ENCODE measurements at regions not wholly inside any gene's neighbourhood (a gene's known extent, or its start where the extent isn't known, plus 50 kb on each side); places are given as distances from the start of the nearest gene placed in this dataset.

DNA sequence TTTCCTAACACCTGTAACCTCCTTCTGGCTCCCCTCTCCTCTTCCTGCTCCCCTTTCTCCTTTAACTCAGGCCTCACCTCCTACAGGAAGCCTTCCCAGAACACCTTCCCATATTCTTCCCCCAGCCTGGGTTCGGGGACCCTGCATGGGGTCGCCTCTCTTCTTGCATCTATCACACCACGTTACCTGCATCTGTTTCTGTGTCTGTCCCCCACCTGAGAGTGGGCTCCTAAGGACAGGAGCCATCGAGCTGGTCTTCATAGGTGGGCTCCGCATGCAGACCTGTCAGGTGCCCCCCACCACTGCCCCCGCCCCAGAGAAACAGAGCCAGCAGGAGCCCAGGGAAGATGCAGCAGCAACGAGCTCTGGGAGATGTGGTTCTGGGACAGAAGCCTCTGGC, 123.2 kb upstream of the GLI2 start:
- Histone ChIP-seq H3K9me3 (no peaks in the 10 kb centered on the region), H3K27ac (no peak overlapping the region), H3K4me1 (peaks cover 0 to 19% of the 10 kb centered on the region in 2 donors), H3K36me3 (no peaks in the 10 kb centered on the region), H3K27me3 (no peaks in the 10 kb centered on the region), H3K4me3 (no peak overlapping the region)
- intact Hi-C loops (cut with DNase I): no loop called here
- TF ChIP-seq, protein P1, sequence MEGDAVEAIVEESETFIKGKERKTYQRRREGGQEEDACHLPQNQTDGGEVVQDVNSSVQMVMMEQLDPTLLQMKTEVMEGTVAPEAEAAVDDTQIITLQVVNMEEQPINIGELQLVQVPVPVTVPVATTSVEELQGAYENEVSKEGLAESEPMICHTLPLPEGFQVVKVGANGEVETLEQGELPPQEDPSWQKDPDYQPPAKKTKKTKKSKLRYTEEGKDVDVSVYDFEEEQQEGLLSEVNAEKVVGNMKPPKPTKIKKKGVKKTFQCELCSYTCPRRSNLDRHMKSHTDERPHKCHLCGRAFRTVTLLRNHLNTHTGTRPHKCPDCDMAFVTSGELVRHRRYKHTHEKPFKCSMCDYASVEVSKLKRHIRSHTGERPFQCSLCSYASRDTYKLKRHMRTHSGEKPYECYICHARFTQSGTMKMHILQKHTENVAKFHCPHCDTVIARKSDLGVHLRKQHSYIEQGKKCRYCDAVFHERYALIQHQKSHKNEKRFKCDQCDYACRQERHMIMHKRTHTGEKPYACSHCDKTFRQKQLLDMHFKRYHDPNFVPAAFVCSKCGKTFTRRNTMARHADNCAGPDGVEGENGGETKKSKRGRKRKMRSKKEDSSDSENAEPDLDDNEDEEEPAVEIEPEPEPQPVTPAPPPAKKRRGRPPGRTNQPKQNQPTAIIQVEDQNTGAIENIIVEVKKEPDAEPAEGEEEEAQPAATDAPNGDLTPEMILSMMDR (IDR thresholded peaks at IDR 0.05): no peak
- no peak for DNase-seq (ENCODE audit: low spot score in 2 of 2)

- Histone ChIP-seq H3K27ac (peak overlapping the region in 1 of 2 donors; percentile 74), H3K9me3 (no peaks in the 10 kb centered on the region), H3K4me1 (peaks cover 0 to 19% of the 10 kb centered on the region in 2 donors), H3K36me3 (no peaks in the 10 kb centered on the region), H3K27me3 (no peaks in the 10 kb centered on the region), H3K4me3 (no peak overlapping the region)
- TF ChIP-seq, protein P1 (IDR thresholded peaks at IDR 0.05): no peak
- DNase-seq (ENCODE audit: low spot score in 2 of 2): no peak
- intact Hi-C loops (cut with DNase I): loop anchor here (1.0 kb wide), 1 partner anchor 47 kb away; no protein-coding TSS in a partner anchor
Measured at GRCh38 chr2:120612931-120613330, 122.7 kb upstream of the GLI2 start.

- intact Hi-C loops (cut with DNase I): loop anchor here (1.0 kb wide), 1 partner anchor 48 kb away; no protein-coding TSS in a partner anchor
- peak in 1 of 2 donors; percentile 79 for DNase-seq (ENCODE audit: low spot score in 2 of 2)
- Histone ChIP-seq H3K36me3 (no peaks in the 10 kb centered on the region), H3K4me1 (peaks cover 0 to 19% of the 10 kb centered on the region in 2 donors), H3K27ac (peak overlapping the region; percentile 49 to 74), H3K27me3 (no peaks in the 10 kb centered on the region), H3K4me3 (peak overlapping the region in 1 of 2 donors; percentile 25), H3K9me3 (no peaks in the 10 kb centered on the region)
- TF ChIP-seq, protein P1 (IDR thresholded peaks at IDR 0.05): no peak
Measured at GRCh38 chr2:120613742-120614571, 121.7 kb upstream of the GLI2 start.

- H3K4me3 ChIP-seq: no peak overlapping the region
- peak overlapping the region in 1 of 2 donors; percentile 74 for H3K27ac ChIP-seq
- H3K36me3 ChIP-seq: no peaks in the 10 kb centered on the region
- DNase-seq (ENCODE audit: low spot score in 2 of 2): no peak
- TF ChIP-seq, protein P1 (IDR thresholded peaks at IDR 0.05): no peak
- H3K27me3 ChIP-seq: no peaks in the 10 kb centered on the region
- H3K4me1 ChIP-seq: peaks cover 0 to 19% of the 10 kb centered on the region in 2 donors
- no peaks in the 10 kb centered on the region for H3K9me3 ChIP-seq
- intact Hi-C loops (cut with DNase I): no loop called here
Measured at GRCh38 chr2:120614901-120615300, 120.8 kb upstream of the GLI2 start.

DNA sequence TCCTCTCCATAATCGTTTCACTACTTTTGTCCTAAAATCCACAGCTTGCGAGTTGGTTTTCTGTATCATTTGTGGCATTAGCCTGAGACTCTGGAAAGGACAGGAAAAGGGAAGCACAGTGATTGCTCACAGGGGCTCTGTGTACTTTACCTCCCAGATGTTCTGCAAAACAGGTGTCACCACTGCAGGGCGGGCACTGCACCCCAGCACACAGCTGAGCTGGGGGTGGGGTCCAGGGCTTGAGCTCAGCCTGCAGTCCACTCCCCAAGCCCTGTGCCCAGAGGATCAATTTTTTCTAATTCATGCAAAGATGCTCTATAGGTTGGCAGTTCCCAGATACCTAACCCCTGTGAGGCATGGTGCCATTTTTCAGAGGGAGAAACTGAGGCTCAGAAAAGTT, 119.4 kb upstream of the GLI2 start:
- TF ChIP-seq, protein P1 (IDR thresholded peaks at IDR 0.05): no peak
- Histone ChIP-seq H3K4me3 (no peak overlapping the region), H3K27ac (no peak overlapping the region), H3K36me3 (no peaks in the 10 kb centered on the region), H3K27me3 (no peaks in the 10 kb centered on the region), H3K9me3 (no peaks in the 10 kb centered on the region), H3K4me1 (peaks cover 0 to 19% of the 10 kb centered on the region in 2 donors)
- DNase-seq (ENCODE audit: low spot score in 2 of 2): no peak
- intact Hi-C loops (cut with DNase I): no loop called here

Measured in ascending aorta (tissue), 2 donors.